Activated CD4-positive, alpha-beta T cell treated with anti-CD3 and anti-CD28 coated beads, Interleukin-2, amount 50 U/mL, for 16 hours (primary cell): ENCODE measurements at regions not wholly inside any gene's neighbourhood (a gene's known extent, or its start where the extent isn't known, plus 50 kb on each side); places are given as distances from the start of the nearest gene placed in this dataset.

Experiments used
- DNase-seq: peaks from one replicate; pipeline ENCODE4 v3.0.0-alpha.2; 2020

- no peak for DNase-seq
Observed at GRCh38 chr5:153030755-153031725, 459.4 kb upstream of the GRIA1 start.

GRCh38 chr5:153039501-153039900 is 451.0 kb upstream of the GRIA1 start:
- no peak for DNase-seq

- no peak for DNase-seq
Observed at GRCh38 chr5:153043886-153044285, 446.6 kb upstream of the GRIA1 start.

- no peak for DNase-seq
Observed at GRCh38 chr5:153050496-153051179, 439.8 kb upstream of the GRIA1 start.

GRCh38 chr5:153066281-153066680 is 424.2 kb upstream of the GRIA1 start:
- no peak for DNase-seq

- DNase-seq = no peak
Observed at GRCh38 chr5:153067869-153068268, 422.6 kb upstream of the GRIA1 start.

GRCh38 chr5:153079396-153079795 is 411.1 kb upstream of the GRIA1 start:
- DNase-seq = no peak

- DNase-seq = no peak
Observed at GRCh38 chr5:153080940-153081339, 409.5 kb upstream of the GRIA1 start.

- no peak for DNase-seq
Observed at GRCh38 chr5:153081385-153081784, 409.1 kb upstream of the GRIA1 start.

- no peak for DNase-seq
Observed at GRCh38 chr5:153084511-153084910, 406.0 kb upstream of the GRIA1 start.

- no peak for DNase-seq
Observed at GRCh38 chr5:153086486-153086885, 404.0 kb upstream of the GRIA1 start.

- DNase-seq = no peak
Observed at GRCh38 chr5:153088538-153088937, 401.9 kb upstream of the GRIA1 start.

GRCh38 chr5:153094333-153094732 is 396.1 kb upstream of the GRIA1 start:
- no peak for DNase-seq

GRCh38 chr5:153096381-153096780 is 394.1 kb upstream of the GRIA1 start:
- no peak for DNase-seq

- DNase-seq = no peak
Observed at GRCh38 chr5:153099328-153099727, 391.1 kb upstream of the GRIA1 start.

GRCh38 chr5:153101235-153102180 is 389.0 kb upstream of the GRIA1 start:
- DNase-seq = no peak

- no peak for DNase-seq
Observed at GRCh38 chr5:153116916-153117315, 373.6 kb upstream of the GRIA1 start.

GRCh38 chr5:153118018-153118417 is 372.5 kb upstream of the GRIA1 start:
- DNase-seq = no peak

GRCh38 chr5:153122403-153122802 is 368.1 kb upstream of the GRIA1 start:
- no peak for DNase-seq

GRCh38 chr5:153130296-153130695 is 360.2 kb upstream of the GRIA1 start:
- DNase-seq = no peak

- DNase-seq = no peak
Observed at GRCh38 chr5:153135411-153135810, 355.1 kb upstream of the GRIA1 start.

GRCh38 chr5:153136910-153137614 is 353.4 kb upstream of the GRIA1 start:
- no peak for DNase-seq
